GM18951 (cell line): ENCODE measurements at regions not wholly inside any gene's neighbourhood (a gene's known extent, or its start where the extent isn't known, plus 50 kb on each side); places are given as distances from the start of the nearest gene placed in this dataset.

Experiments used
- POLR2A ChIP-seq: IDR thresholded peaks from 4 replicates; pipeline ENCODE4 v1.6.1; 2011; ENCODE audit warnings: mild to moderate bottlenecking; ENCODE audit not compliant: insufficient read length, insufficient read depth; ENCODE audit errors: extremely low read depth
- in situ Hi-C: fragments of 300-500 bp; cut with MboI; formaldehyde crosslinking; loops from one replicate; pipeline ENCODE4 v1.12.0; 2022; ENCODE audit warnings: low sequenced_read_pairs, mixed read lengths, inconsistent platforms; ENCODE audit not compliant: unreplicated experiment

GRCh38 chr1:53378061-53378460, 50.2 kb upstream of the LRP8 start:
- no peak for TF ChIP-seq POLR2A
- in situ Hi-C loops = no loop called here

- no peak for TF ChIP-seq POLR2A
- in situ Hi-C loops = no loop called here
These were observed 51.2 kb upstream of the LRP8 start for GRCh38 chr1:53378932-53379661.

- TF ChIP-seq POLR2A = no peak
- in situ Hi-C loops = no loop called here
These were observed 51.8 kb upstream of the LRP8 start for GRCh38 chr1:53379662-53380002.

GRCh38 chr1:53380296-53380695, 52.4 kb upstream of the LRP8 start:
- in situ Hi-C loops = no loop called here
- no peak for TF ChIP-seq POLR2A

DNA sequence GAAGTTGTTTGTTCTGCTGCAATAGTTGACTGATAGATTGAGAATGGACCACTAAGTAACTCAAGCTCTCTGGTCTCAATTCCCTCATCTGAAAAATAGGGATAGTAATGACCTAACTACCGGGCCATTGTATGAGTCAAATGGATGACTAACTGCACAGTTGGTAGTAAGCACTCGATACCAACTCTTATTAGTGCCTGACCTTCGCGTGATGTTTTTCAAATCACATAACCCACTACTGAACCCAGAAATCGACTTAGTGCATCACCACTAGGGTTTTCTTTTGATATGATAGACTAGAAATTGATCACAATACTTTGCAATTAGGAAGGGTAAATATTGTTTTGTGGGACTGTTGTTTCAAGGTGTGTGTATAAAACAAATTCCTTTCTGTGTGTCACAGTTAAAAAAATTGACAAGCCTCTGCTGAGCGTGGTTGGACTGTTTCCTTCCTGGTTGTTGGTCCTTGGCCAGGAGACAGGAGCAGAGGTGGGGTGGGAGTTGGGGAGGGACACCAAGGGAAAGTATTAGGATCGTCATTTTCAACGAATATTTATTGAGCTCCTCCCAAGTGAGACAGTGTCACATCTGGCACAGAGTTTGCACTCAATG, 54.0 kb upstream of the LRP8 start:
- in situ Hi-C loops = no loop called here
- TF ChIP-seq POLR2A = no peak

- in situ Hi-C loops = no loop called here
- TF ChIP-seq POLR2A = no peak
These were observed 55.4 kb upstream of the LRP8 start for GRCh38 chr1:53383136-53383870.

- no peak for TF ChIP-seq POLR2A
- in situ Hi-C loops = no loop called here
These were observed 56.9 kb upstream of the LRP8 start for GRCh38 chr1:53384796-53385195.

DNA sequence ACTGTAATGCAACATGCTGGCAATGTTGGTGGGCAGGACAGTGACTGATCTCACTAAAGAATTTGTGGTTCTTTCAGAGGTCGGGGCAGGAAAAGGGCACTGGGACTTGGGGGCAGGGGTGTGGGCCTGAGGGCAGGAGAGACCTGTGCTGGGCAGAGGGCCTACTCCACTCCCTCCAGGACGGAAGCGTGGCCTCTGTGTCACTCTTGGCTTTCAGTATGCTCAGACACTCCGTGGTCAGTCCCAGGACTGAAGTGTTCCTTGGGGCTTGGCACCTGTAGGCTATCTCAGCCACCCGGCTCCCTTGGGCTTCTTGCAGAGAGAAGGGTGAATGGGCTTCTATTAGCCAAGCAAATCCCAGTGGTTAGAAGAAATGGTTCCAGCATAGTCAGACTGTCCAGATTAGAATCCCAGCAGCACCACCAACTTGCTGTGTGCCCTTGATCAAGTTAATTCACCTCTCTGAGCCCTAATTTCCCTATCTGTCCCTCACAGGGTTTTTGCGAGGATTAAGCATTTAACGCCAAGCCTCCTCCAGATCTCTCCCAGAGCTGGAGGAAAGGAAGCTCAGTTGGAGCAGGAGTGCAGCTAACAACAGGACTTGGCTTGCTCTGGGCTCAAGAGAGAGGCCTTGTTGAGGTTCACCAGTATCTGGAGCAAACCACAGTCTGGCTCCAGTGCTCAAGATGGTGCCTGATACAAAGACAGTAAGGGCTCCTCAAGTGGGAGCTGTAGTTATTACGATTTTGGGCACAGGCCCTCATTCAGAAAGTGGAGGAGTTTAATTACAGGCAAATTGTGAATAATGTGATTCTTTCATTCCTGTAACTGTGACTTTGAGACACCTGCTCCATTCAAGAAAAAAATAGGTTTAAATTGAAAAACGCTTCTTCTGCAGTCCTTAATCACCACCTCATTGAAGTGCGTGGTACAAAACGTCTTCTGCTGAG, 57.7 kb upstream of the LRP8 start:
- no peak for TF ChIP-seq POLR2A
- in situ Hi-C loops = no loop called here

DNA sequence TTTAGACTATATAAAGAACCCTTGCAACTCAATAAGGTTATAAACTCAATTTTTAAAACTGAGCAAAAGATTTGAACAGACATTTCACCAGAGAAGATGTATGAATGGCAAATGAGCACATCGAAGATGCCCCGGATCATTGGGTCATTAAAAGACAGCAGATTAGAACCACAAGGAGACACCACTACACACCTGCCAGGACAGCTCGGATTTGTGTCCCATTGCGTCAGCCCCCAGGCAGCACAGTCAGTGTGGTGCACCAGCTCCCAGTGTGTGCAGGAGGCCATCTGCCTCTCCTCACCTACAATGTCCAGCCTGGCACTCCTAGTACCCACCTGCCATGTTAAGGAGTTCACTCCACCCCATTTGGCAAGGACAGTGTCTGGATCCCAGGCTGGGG, 61.1 kb upstream of the LRP8 start:
- TF ChIP-seq POLR2A = no peak
- in situ Hi-C loops = no loop called here

GRCh38 chr1:53390261-53390660, 62.4 kb upstream of the LRP8 start:
- in situ Hi-C loops = no loop called here
- TF ChIP-seq POLR2A = no peak

GRCh38 chr1:53390736-53391135, 62.9 kb upstream of the LRP8 start:
- in situ Hi-C loops = no loop called here
- TF ChIP-seq POLR2A = no peak

- no peak for TF ChIP-seq POLR2A
- in situ Hi-C loops = no loop called here
These were observed 63.4 kb upstream of the LRP8 start for GRCh38 chr1:53391296-53391695.

- TF ChIP-seq POLR2A = no peak
- in situ Hi-C loops = no loop called here
These were observed 64.1 kb upstream of the LRP8 start for GRCh38 chr1:53391982-53392381.
